ENCODE measurements at regions not wholly inside any gene's neighbourhood (a gene's known extent, or its start where the extent isn't known, plus 50 kb on each side); places are given as distances from the start of the nearest gene placed in this dataset.

- Histone ChIP-seq H3K4me3 (ENCODE audit: low read length) (no peak overlapping the region), H3K27ac (ENCODE audit: low read depth, low read length) (no peak overlapping the region), H3F3A (ENCODE audit: control insufficient read depth, insufficient read depth) (no peaks in the 10 kb centered on the region), H4K20me1 (ENCODE audit: control insufficient read depth, insufficient read depth, low read depth, low read length) (no peaks in the 10 kb centered on the region), H3K36me3 (ENCODE audit: control insufficient read depth, low read length) (no peaks in the 10 kb centered on the region), H3K4me1 (ENCODE audit: control insufficient read depth, low read length) (peaks cover 28% of the 10 kb centered on the region), H3K9me2 (replicated peaks; ENCODE audit: control insufficient read depth, low read length) (no peaks in the 10 kb centered on the region), H3K9me3 (ENCODE audit: control insufficient read depth, insufficient read depth, low read length) (no peaks in the 10 kb centered on the region), H3K4me2 (ENCODE audit: low read length) (no peak overlapping the region), H3K27me3 (ENCODE audit: control insufficient read depth, low read length) (no peaks in the 10 kb centered on the region), H3K79me2 (ENCODE audit: control insufficient read depth, low read length) (no peaks in the 10 kb centered on the region)
- TF ChIP-seq EZH2phosphoT487 (IDR thresholded peaks at IDR 0.05; ENCODE audit: borderline replicate concordance, low read length) (no peak), CTCF (IDR thresholded peaks at IDR 0.05; ENCODE audit: low read depth, low read length, poor library complexity, severe bottlenecking) (no peak)
Measured at GRCh38 chr2:43102366-43103092, 123.9 kb downstream of the ZFP36L2 start.

- Histone ChIP-seq H3K27me3 (ENCODE audit: control insufficient read depth, low read length) (no peaks in the 10 kb centered on the region), H3K27ac (ENCODE audit: low read depth, low read length) (no peak overlapping the region), H3K79me2 (ENCODE audit: control insufficient read depth, low read length) (no peaks in the 10 kb centered on the region), H3K9me3 (ENCODE audit: control insufficient read depth, insufficient read depth, low read length) (no peaks in the 10 kb centered on the region), H3K4me2 (ENCODE audit: low read length) (no peak overlapping the region), H4K20me1 (ENCODE audit: control insufficient read depth, insufficient read depth, low read depth, low read length) (no peaks in the 10 kb centered on the region), H3K4me1 (ENCODE audit: control insufficient read depth, low read length) (peaks cover 22% of the 10 kb centered on the region), H3K4me3 (ENCODE audit: low read length) (no peak overlapping the region), H3K36me3 (ENCODE audit: control insufficient read depth, low read length) (no peaks in the 10 kb centered on the region), H3K9me2 (replicated peaks; ENCODE audit: control insufficient read depth, low read length) (no peaks in the 10 kb centered on the region), H3F3A (ENCODE audit: control insufficient read depth, insufficient read depth) (no peaks in the 10 kb centered on the region)
- TF ChIP-seq EZH2phosphoT487 (IDR thresholded peaks at IDR 0.05; ENCODE audit: borderline replicate concordance, low read length) (no peak), CTCF (IDR thresholded peaks at IDR 0.05; ENCODE audit: low read depth, low read length, poor library complexity, severe bottlenecking) (no peak)
Measured at GRCh38 chr2:43101751-43102150, 124.7 kb downstream of the ZFP36L2 start.

GRCh38 chr2:43100883-43101662, 125.3 kb downstream of the ZFP36L2 start:
- Histone ChIP-seq H3K4me3 (ENCODE audit: low read length) (no peak overlapping the region), H3F3A (ENCODE audit: control insufficient read depth, insufficient read depth) (no peaks in the 10 kb centered on the region), H4K20me1 (ENCODE audit: control insufficient read depth, insufficient read depth, low read depth, low read length) (no peaks in the 10 kb centered on the region), H3K4me2 (ENCODE audit: low read length) (no peak overlapping the region), H3K27me3 (ENCODE audit: control insufficient read depth, low read length) (no peaks in the 10 kb centered on the region), H3K36me3 (ENCODE audit: control insufficient read depth, low read length) (no peaks in the 10 kb centered on the region), H3K4me1 (ENCODE audit: control insufficient read depth, low read length) (peaks cover 15% of the 10 kb centered on the region), H3K27ac (ENCODE audit: low read depth, low read length) (no peak overlapping the region), H3K79me2 (ENCODE audit: control insufficient read depth, low read length) (no peaks in the 10 kb centered on the region), H3K9me3 (ENCODE audit: control insufficient read depth, insufficient read depth, low read length) (no peaks in the 10 kb centered on the region), H3K9me2 (replicated peaks; ENCODE audit: control insufficient read depth, low read length) (no peaks in the 10 kb centered on the region)
- TF ChIP-seq EZH2phosphoT487 (IDR thresholded peaks at IDR 0.05; ENCODE audit: borderline replicate concordance, low read length) (no peak), CTCF (IDR thresholded peaks at IDR 0.05; ENCODE audit: low read depth, low read length, poor library complexity, severe bottlenecking) (no peak)
